ENCODE measurements at regions not wholly inside any gene's neighbourhood (a gene's known extent, or its start where the extent isn't known, plus 50 kb on each side); places are given as distances from the start of the nearest gene placed in this dataset.

DNA sequence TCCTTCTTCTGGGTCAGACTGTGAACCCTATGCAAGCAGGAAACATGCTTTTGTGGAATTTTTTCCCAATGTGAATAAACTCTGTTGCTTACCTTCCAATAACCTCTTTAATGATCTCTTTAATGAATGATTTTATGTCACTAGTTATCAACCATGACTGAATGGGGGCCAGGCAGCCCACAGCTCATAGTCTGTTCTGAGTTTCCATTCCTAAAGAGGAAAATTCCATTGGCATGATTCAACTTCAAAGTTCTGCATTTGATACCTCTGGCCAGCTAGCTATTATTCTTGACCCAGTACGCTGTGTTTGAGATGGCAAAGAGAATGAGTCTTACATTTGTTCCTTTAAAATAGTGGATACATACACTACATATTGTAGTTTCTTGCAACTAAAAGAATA lies 867.8 kb upstream of the CELF2 start:
- ATAC-seq, result no peak

DNA sequence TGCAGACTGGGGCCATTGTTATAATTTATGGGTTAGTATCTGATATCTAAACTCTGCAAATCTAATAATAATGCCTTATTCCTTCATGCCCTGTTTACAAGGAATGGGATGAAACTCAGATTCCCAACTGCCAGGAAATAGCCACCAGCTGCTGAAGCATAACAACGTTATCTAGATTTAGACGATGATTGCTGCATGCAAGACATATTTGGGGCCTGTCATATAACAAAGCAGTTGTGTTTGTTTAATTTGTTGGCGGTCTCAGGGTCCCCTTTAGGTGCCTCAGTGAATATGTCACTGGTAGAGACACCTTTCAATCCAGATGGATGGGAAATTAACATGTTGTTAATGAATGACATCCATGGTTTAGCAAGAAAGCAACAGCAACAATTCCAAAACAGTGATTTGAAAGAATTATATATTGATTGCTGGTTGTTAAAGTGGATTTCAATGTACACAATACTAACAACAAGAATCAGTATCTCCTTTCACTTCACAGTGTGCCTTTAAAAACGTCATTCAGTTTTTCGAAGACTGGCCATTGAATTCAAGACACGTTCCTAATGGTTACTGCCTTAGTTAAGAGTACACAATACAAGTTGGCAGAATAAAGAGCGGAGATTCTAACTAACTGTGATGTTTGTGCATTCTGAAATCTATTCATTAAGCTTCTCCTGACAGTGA lies 860.6 kb upstream of the CELF2 start:
- no peak for ATAC-seq
- H3K27me3 ChIP-seq, result no peaks in the 10 kb centered on the region
- intact Hi-C loops (cut with DNase I), result no loop called here
- FAIRE-seq, result no peak
- H3K4me1 ChIP-seq, result no peaks in the 10 kb centered on the region
- no peak for DNase-seq
- H3K27ac ChIP-seq, result no peak overlapping the region
- no peaks in the 10 kb centered on the region for H3K9me3 ChIP-seq
- H3K4me3 ChIP-seq, result no peak overlapping the region
- TF ChIP-seq CTCF (IDR thresholded peaks at IDR 0.05), result no peak
- WGBS, 2 donors, result 41% methylated on average over 7 of the region's 7 CpGs
- no peaks in the 10 kb centered on the region for H3K36me3 ChIP-seq

More for the DNA sequence above, 867.8 kb upstream of the CELF2 start:
- Histone ChIP-seq H3K4me3 (no peak overlapping the region), H3K27me3 (no peaks in the 10 kb centered on the region), H3K9me3 (no peaks in the 10 kb centered on the region), H3K4me1 (no peaks in the 10 kb centered on the region), H3K27ac (no peak overlapping the region), H3K36me3 (no peaks in the 10 kb centered on the region)
- no peak for TF ChIP-seq CTCF (IDR thresholded peaks at IDR 0.05)
- intact Hi-C loops (cut with DNase I), result no loop called here
- DNase-seq, result no peak
- 54 to 55% methylated on average over 1 of the region's 1 CpG for WGBS, 2 donors
- no peak for FAIRE-seq

DNA sequence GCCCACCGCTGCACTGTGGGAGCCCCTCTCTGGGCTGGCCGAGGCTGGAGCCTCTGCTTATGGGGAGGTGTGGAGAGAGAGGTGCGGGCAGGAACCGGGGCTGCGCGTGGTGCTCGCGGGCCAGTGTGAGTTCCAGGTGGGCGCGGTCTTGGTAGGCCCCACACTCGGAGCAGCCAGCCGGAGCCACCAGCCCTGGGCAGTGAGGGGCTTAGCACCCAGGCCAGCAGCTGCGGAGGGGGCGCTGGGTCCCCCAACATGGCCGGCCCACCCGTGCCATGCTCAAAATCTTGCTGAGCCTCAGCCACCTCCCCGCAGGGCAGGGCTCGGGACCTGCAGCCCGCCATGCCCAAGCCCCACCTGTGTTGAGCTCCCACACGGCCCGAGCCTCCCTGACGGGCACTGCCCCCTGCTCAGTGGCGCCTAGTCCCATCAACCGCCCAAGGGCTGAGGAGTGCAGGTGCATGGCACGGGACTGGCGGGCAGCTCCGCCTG lies 856.8 kb upstream of the CELF2 start:
- DNase-seq (peak in 3 of 6 donors; percentile 14 to 61 (median 43)), ATAC-seq (no peak), FAIRE-seq (no peak)
- intact Hi-C loops (cut with DNase I), result no loop called here
- TF ChIP-seq CTCF (IDR thresholded peaks at IDR 0.05), result no peak
- Histone ChIP-seq H3K27ac (no peak overlapping the region), H3K36me3 (no peaks in the 10 kb centered on the region), H3K4me1 (no peaks in the 10 kb centered on the region), H3K4me3 (no peak overlapping the region), H3K27me3 (no peaks in the 10 kb centered on the region), H3K9me3 (no peaks in the 10 kb centered on the region)
- WGBS, 2 donors, result 84 to 88% methylated on average over 27 of the region's 27 CpGs

DNA sequence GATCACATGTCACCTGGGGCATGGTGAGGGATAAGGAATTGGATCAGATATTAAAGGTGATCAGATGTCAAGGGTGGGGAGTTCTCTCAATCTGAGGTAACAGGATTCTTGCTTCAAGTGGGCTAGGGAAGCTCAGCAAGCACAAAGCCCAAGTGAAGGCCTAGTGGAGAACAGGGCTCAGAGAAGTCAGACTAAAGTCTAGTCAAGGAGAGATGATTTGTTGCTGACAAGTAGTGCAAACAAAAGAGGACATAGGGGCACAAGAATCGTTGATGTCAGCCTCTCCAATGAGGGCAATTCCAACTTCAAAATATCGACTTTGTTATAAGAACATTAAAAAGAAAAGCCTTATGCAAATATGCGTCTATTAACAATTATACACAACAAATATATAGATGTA lies 852.8 kb upstream of the CELF2 start:
- WGBS, 2 donors, result 46 to 58% methylated on average over 3 of the region's 3 CpGs
- Histone ChIP-seq H3K4me1 (no peaks in the 10 kb centered on the region), H3K36me3 (no peaks in the 10 kb centered on the region), H3K27me3 (no peaks in the 10 kb centered on the region), H3K4me3 (no peak overlapping the region), H3K27ac (no peak overlapping the region), H3K9me3 (no peaks in the 10 kb centered on the region)
- ATAC-seq (no peak), FAIRE-seq (no peak), DNase-seq (no peak)
- no peak for TF ChIP-seq CTCF (IDR thresholded peaks at IDR 0.05)
- intact Hi-C loops (cut with DNase I), result no loop called here

GRCh38 chr10:10165415-10165814 lies 852.3 kb upstream of the CELF2 start:
- FAIRE-seq, result no peak
- Histone ChIP-seq H3K4me1 (no peaks in the 10 kb centered on the region), H3K27me3 (no peaks in the 10 kb centered on the region), H3K36me3 (no peaks in the 10 kb centered on the region), H3K27ac (no peak overlapping the region), H3K4me3 (no peak overlapping the region), H3K9me3 (no peaks in the 10 kb centered on the region)
- no peak for ATAC-seq
- 40 to 43% methylated on average over 1 of the region's 1 CpG for WGBS, 2 donors
- TF ChIP-seq CTCF (IDR thresholded peaks at IDR 0.05), result no peak
- no peak for DNase-seq
- intact Hi-C loops (cut with DNase I), result no loop called here
